Large intestine (tissue), 3 donors: ENCODE measurements at regions not wholly inside any gene's neighbourhood (a gene's known extent, or its start where the extent isn't known, plus 50 kb on each side); places are given as distances from the start of the nearest gene placed in this dataset.
"Not testable (repeated sequence)": the region's sequence is repeated elsewhere in the genome, so short reads cannot be mapped to it uniquely, and the experiment has no call there.

Experiments used
- DNase-seq, 2 donors: peaks; one replicate each; pipeline versions ENCODE4 v3.0.0 to v3.0.0-alpha.2; 2013
- H3K27ac ChIP-seq: one replicate; pipeline ENCODE4 v1.5.1; 2013; ENCODE audit warnings: low read length
- H3K27me3 ChIP-seq: 2 replicates; pipeline ENCODE4 v1.6.1; 2013; ENCODE audit warnings: low read length; ENCODE audit not compliant: control insufficient read depth, insufficient read depth
- H3K36me3 ChIP-seq: 2 replicates; pipeline ENCODE4 v1.6.1; 2013; ENCODE audit warnings: low read length; ENCODE audit not compliant: control insufficient read depth, insufficient read depth
- H3K4me1 ChIP-seq: one replicate; pipeline ENCODE4 v1.6.1; 2013; ENCODE audit warnings: low read length; ENCODE audit not compliant: control insufficient read depth, insufficient read depth
- H3K4me3 ChIP-seq: one replicate; pipeline ENCODE4 v1.5.1; 2013; ENCODE audit warnings: low read length
- H3K9me3 ChIP-seq: one replicate; pipeline ENCODE4 v1.6.1; 2013; ENCODE audit warnings: mild to moderate bottlenecking, low read depth, low read length, moderate library complexity; ENCODE audit not compliant: control insufficient read depth
- WGBS: methylation state at CpG from one replicate; pipeline ENCODE4 v1.1.5; 2013; ENCODE audit warnings: low lambda C conversion rate; ENCODE audit not compliant: insufficient coverage; 5-methylcytosine and 5-hydroxymethylcytosine counted together

DNA sequence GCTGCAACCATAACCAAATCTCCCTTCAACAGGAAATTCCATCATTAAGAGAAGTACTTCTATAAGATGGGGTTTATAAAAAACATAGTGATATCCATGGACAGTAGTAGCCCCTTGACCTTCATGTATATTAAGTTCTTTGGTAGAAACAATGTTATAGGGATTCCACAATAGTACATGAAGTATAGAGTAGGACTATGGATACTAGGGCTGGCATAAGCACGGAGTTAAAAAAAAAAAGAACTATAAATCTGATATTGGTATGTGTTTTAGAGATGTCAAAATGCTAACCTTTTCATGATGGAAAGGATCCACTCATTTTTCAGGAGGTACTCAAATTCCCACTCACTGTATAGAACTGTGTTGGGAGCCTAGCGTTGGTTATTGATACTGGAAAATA, 337.6 kb downstream of the FGF10 start:
- no peaks in the 10 kb centered on the region for H3K27me3 ChIP-seq
- H3K4me1 ChIP-seq = no peaks in the 10 kb centered on the region
- DNase-seq = no peak
- H3K9me3 ChIP-seq = no peaks in the 10 kb centered on the region
- H3K4me3 ChIP-seq = no peak overlapping the region
- WGBS = 100% methylated on average over 1 of the region's 2 CpGs
- no peak overlapping the region for H3K27ac ChIP-seq
- H3K36me3 ChIP-seq = no peaks in the 10 kb centered on the region

DNA sequence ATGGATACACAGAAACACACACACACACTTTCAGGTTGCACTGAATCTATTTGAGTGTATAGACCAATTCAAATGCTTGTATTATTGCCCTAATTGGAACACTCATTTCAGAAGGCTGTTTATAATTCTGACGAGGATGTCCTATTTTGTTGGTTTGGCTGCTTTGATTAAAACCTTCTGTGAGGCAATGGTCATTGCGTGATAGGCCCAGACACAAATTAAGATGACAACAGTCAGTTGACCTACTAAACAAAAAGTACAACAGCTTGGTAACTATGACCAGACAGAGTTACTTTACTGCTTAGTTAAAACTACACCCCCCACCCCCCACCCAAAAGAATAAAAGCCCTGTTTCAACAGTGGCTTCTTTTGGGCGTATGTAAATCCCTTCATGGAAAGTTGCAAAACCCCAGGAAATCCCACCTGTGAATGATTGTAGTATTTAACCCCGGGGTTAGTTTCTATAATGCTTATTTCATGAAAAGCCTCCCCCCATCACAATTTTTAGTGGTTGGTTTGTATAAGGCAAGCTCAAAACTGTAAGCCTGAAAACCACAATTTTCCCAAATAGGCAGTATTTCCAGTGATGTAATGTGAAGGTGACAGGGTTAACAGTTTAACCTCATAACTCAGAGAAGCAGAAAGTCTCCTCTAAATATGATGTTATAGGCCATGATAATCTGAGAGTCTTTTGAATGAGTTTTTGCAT, 340.8 kb downstream of the FGF10 start:
- Histone ChIP-seq H3K4me1 (no peaks in the 10 kb centered on the region), H3K27ac (no peak overlapping the region), H3K4me3 (no peak overlapping the region), H3K36me3 (no peaks in the 10 kb centered on the region), H3K9me3 (no peaks in the 10 kb centered on the region), H3K27me3 (no peaks in the 10 kb centered on the region)
- no peak for DNase-seq
- no CpG with 5 or more reads among the region's 4 CpGs for WGBS

DNA sequence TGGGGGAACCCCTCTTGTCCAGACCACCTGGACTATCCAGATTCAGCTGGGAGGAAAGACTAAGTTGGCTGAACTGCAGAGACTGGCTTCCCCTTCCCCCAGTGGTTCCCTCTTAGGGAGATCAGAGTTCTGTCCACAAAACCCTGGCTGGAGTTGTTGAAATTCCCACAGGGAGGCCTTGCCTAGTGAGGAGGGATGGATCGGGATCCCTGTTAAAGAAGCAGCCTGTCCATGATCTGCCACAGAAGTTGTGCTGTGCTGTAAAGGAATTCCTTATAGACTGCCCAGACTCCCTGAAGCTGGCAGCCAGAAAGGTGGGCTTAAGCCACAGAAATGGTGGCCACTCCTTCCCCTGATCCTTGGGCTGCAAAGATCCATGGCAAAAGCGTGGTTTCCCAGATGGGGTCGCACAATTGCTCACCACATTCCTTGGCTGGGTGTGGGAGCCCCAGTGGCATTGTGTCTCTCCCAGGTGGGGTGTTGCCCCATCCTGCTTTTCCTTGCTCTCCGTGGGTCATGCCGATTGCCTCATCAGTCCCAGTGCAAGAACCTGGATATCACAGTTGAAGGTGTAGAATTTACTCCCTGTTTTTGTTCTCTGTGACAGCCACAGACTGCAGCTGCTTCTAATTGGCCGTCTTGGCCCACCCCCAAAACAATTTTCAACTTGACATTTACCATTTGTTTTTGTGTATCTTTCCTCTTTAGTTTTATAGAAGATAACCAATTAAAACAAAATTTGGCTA, 342.4 kb downstream of the FGF10 start:
- H3K4me1 ChIP-seq = no peaks in the 10 kb centered on the region
- H3K27ac ChIP-seq = no peak overlapping the region
- no peaks in the 10 kb centered on the region for H3K36me3 ChIP-seq
- H3K9me3 ChIP-seq = no peaks in the 10 kb centered on the region
- WGBS = 80% methylated on average over 1 of the region's 6 CpGs
- no peak for DNase-seq
- H3K27me3 ChIP-seq = no peaks in the 10 kb centered on the region
- no peak overlapping the region for H3K4me3 ChIP-seq

DNA sequence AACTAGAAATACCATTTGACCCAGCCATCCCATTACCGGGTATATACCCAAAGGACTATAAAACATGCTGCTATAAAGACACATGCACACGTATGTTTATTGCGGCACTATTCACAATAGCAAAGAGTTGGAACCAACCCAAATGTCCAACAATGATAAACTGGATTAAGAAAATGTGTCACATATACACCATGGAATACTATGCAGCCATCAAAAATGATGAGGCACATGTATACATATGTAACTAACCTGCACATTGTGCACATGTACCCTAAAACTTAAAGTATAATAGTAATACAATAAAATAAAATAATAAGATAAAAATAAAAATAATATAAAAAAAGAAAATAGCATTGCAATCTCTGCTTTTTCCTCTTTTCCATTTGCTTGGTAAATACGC, 344.7 kb downstream of the FGF10 start:
- H3K27ac ChIP-seq, H3K9me3 ChIP-seq, H3K36me3 ChIP-seq, DNase-seq, H3K4me3 ChIP-seq, H3K4me1 ChIP-seq, H3K27me3 ChIP-seq: not testable (repeated sequence)
- WGBS = no CpG with 5 or more reads among the region's 4 CpGs

DNA sequence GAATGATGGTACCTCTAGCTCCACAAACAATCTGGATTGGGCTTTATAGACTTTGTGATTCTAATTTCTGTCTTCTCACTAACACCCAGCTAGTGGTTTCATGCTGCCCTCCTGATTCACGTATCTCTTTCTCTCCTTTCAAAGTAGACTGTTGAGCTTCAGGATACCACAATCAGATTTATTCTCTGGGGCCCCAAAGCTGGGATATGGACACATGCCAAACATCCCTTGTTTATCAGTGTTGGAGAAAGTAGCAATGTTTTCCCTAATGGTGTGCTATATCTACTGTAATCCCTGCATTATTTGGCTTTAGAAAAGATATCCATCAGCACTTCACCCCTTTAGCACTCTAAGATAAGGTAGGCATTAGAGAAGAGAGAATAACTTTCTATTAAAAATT, 361.0 kb downstream of the FGF10 start:
- WGBS = no CpG with 5 or more reads among the region's 1 CpG
- no peak overlapping the region for H3K4me3 ChIP-seq
- no peak for DNase-seq

DNA sequence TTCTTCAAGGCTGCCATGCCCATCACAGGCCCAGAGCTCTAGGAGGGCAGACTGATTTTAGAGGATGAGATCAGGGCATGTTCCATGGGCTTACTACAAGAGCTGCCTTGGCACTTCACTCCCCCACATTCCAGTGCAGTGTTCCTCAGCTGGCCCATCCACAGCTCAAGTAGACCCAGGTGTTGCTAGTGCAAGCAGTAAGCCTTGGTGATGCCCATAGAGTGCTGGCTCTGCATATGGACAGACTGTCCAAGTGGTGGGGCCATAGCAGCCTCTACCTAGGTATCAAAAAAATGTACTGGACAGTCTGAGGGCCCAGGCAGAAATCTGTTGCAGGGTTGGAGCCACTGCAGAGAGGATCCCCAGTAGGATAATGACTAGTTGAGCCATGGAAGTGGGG, 366.6 kb downstream of the FGF10 start:
- Histone ChIP-seq H3K4me1 (no peaks in the 10 kb centered on the region), H3K4me3 (no peak overlapping the region), H3K36me3 (no peaks in the 10 kb centered on the region), H3K27me3 (no peaks in the 10 kb centered on the region), H3K9me3 (no peaks in the 10 kb centered on the region), H3K27ac (no peak overlapping the region)
- no peak for DNase-seq

More for the DNA sequence above, 361.0 kb downstream of the FGF10 start:
- Histone ChIP-seq H3K4me1 (no peaks in the 10 kb centered on the region), H3K27me3 (no peaks in the 10 kb centered on the region), H3K36me3 (no peaks in the 10 kb centered on the region), H3K27ac (no peak overlapping the region), H3K9me3 (no peaks in the 10 kb centered on the region)

DNA sequence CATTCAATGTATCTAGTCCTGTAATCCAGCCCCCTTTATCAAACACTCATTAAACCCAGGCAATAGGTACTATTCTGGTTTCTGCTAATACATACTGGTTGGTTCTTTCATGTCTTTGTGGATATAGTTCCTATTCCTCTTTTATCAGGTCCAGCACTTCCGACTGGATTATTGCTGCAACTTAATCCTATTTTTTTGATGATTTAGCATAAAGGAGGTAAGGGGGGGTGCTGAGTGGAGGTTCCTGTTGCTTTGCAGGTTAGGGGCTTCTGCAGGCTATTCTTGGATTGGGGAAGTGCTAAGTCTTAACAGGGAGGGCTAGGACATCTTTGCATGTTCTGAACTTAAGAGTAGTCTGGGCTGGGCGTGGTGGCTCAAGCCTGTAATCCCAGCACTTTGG, 377.7 kb downstream of the FGF10 start:
- H3K36me3 ChIP-seq = no peaks in the 10 kb centered on the region
- no peaks in the 10 kb centered on the region for H3K4me1 ChIP-seq
- WGBS = no CpG with 5 or more reads among the region's 2 CpGs
- DNase-seq = no peak
- peaks cover 3% of the 10 kb centered on the region for H3K9me3 ChIP-seq
- H3K27me3 ChIP-seq = no peaks in the 10 kb centered on the region
- H3K27ac ChIP-seq = no peak overlapping the region
- H3K4me3 ChIP-seq = no peak overlapping the region

DNA sequence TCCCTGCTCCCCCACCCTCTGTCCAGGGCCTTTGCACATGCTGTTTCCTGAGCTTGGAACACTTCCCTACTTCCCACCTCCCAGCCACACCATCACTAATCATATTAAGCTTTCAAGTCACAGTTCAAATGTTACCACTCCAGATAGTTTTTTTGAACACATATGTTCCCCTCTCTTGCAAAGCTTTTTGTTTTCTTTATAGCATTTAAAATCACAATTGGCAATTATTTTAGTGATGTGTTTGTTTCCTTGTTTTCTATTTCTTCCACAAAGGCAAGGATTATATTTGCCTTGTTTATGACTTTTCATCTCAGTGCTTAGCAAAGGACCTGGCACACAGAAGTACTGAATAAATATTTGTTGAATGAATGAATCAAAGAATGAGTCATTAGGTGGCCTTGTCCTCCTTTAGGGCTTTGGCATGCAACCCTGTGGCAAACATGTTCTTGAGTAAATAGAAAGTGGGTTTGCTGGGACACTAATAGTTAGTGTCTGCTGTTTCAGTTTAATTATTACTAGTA, 386.8 kb downstream of the FGF10 start:
- Histone ChIP-seq H3K4me3 (no peak overlapping the region), H3K9me3 (no peaks in the 10 kb centered on the region), H3K36me3 (no peaks in the 10 kb centered on the region), H3K27ac (no peak overlapping the region), H3K27me3 (no peaks in the 10 kb centered on the region), H3K4me1 (no peaks in the 10 kb centered on the region)
- no peak for DNase-seq

DNA sequence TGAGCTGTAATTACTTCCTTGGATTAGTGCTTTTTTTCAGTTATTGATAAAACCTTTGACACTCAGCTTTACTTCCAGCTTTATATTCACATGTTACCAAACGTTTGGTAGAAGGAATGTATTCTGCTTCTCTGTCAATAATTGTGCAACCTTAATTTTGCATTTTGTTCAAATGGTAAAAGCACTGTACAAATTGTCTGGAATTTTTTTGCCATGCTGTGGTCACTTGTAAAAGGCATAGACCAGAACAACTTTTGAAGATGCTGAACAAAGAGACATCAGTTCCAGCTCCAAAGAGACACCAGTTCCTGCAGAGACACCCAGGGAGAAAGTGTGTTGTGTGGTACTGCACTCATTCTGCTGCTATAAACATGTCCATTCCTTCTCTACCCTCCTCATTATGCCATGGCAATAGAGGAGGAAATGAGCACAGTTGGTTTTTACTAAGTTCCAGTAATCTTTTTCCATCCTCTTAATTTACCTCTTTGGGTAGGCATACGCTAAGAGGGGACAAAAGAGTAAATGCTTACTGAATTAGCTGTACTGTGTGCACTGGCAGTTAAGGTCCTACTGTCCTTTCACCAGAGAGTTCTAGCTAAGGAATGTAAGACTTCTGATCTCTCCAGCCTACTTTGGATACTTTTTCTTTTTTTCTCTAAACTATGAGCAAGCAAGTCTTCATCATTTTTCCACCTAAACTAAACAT, 387.4 kb downstream of the FGF10 start:
- Histone ChIP-seq H3K9me3 (no peaks in the 10 kb centered on the region), H3K36me3 (no peaks in the 10 kb centered on the region), H3K27me3 (no peaks in the 10 kb centered on the region), H3K27ac (no peak overlapping the region), H3K4me3 (no peak overlapping the region), H3K4me1 (no peaks in the 10 kb centered on the region)
- no peak for DNase-seq
- WGBS = 48% methylated on average over 2 of the region's 2 CpGs

DNA sequence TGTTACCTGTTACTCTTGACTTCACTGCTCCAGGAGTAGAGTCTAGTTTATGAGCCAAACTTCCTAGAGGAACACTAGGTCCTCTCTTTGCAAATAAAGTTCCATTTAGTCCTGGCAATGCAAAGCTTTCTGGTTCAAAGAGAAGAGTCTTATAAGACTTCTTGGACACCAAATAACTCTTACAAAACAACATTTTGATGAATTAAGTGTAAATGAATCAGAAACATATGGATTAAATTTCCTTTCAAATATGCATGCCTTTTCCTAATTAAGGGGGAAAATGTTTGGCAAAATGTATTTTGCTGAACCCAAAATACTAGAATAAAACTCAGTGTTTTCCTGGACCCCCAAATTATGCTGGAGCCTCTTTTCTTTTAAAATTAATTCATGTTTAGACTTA, 388.0 kb downstream of the FGF10 start:
- H3K4me3 ChIP-seq = no peak overlapping the region
- H3K36me3 ChIP-seq = no peaks in the 10 kb centered on the region
- no peaks in the 10 kb centered on the region for H3K27me3 ChIP-seq
- no peak for DNase-seq
- H3K4me1 ChIP-seq = no peaks in the 10 kb centered on the region
- H3K27ac ChIP-seq = no peak overlapping the region
- no peaks in the 10 kb centered on the region for H3K9me3 ChIP-seq
